H9 (cell line): ENCODE measurements at regions not wholly inside any gene's neighbourhood (a gene's known extent, or its start where the extent isn't known, plus 50 kb on each side); places are given as distances from the start of the nearest gene placed in this dataset.
"Not testable (repeated sequence)": the region's sequence is repeated elsewhere in the genome, so short reads cannot be mapped to it uniquely, and the experiment has no call there.

Experiments
- DNase-seq: peaks from one replicate; pipeline ENCODE4 v3.0.0-alpha.2; 2017
- H2AFZ ChIP-seq: one replicate; pipeline ENCODE4 v1.6.1; 2013; ENCODE audit warnings: mild to moderate bottlenecking, low read length, control low read depth, moderate library complexity
- H2AK5ac ChIP-seq: 2 replicates; pipeline ENCODE4 v1.6.1; 2013; ENCODE audit warnings: low read length, control low read depth, mixed read lengths; ENCODE audit not compliant: insufficient read length
- H2BK120ac ChIP-seq: one replicate; pipeline ENCODE4 v1.6.1; 2013; ENCODE audit warnings: low read depth, mild to moderate bottlenecking, low read length, control low read depth, inconsistent platforms; ENCODE audit not compliant: poor library complexity, severe bottlenecking
- H2BK12ac ChIP-seq: 2 replicates; pipeline ENCODE4 v1.6.1; 2013; ENCODE audit warnings: low read length, control low read depth, mixed read lengths, low read depth; ENCODE audit not compliant: insufficient read length
- H2BK15ac ChIP-seq: 2 replicates; pipeline ENCODE4 v1.6.1; 2013; ENCODE audit warnings: low read depth, low read length, control low read depth
- H2BK20ac ChIP-seq: one replicate; pipeline ENCODE4 v1.6.1; 2013; ENCODE audit warnings: low read depth, mild to moderate bottlenecking, low read length, control low read depth, inconsistent platforms; ENCODE audit not compliant: poor library complexity, severe bottlenecking
- H2BK5ac ChIP-seq: 2 replicates; pipeline ENCODE4 v1.6.1; 2013; ENCODE audit warnings: low read length, control low read depth, mixed read lengths; ENCODE audit not compliant: insufficient read length
- H3K14ac ChIP-seq: 2 replicates; pipeline ENCODE4 v1.6.1; 2013; ENCODE audit warnings: low read length, control low read depth; ENCODE audit not compliant: insufficient read depth
- H3K18ac ChIP-seq: 2 replicates; pipeline ENCODE4 v1.6.1; 2013; ENCODE audit warnings: low read depth, mild to moderate bottlenecking, mixed read lengths, low read length, control low read depth; ENCODE audit not compliant: insufficient read length
- H3K23ac ChIP-seq: 2 replicates; pipeline ENCODE4 v1.6.1; 2013; ENCODE audit warnings: low read length, control low read depth, mixed read lengths, low read depth; ENCODE audit not compliant: insufficient read length
- H3K23me2 ChIP-seq: 2 replicates; pipeline ENCODE4 v1.6.1; 2013; ENCODE audit warnings: low read depth, mild to moderate bottlenecking, mixed read lengths, low read length, control low read depth; ENCODE audit not compliant: insufficient read length, poor library complexity, severe bottlenecking
- H3K27ac ChIP-seq: 2 replicates; pipeline ENCODE4 v1.5.1; 2013; ENCODE audit warnings: low read length, control low read depth, mixed read lengths, low read depth; ENCODE audit not compliant: insufficient read length
- H3K27me3 ChIP-seq: 2 replicates; pipeline ENCODE4 v1.6.1; 2013; ENCODE audit warnings: low read length, control low read depth, inconsistent platforms; ENCODE audit not compliant: insufficient read depth
- H3K4ac ChIP-seq: 2 replicates; pipeline ENCODE4 v1.6.1; 2013; ENCODE audit warnings: low read depth, mild to moderate bottlenecking, control low read depth, inconsistent platforms, low read length, moderate library complexity
- H3K4me1 ChIP-seq: 2 replicates; pipeline ENCODE4 v1.6.1; 2013; ENCODE audit warnings: low read length, control low read depth, inconsistent platforms; ENCODE audit not compliant: insufficient read depth
- H3K4me2 ChIP-seq: 2 replicates; pipeline ENCODE4 v1.6.1; 2013; ENCODE audit warnings: low read length, control low read depth, mixed read lengths; ENCODE audit not compliant: insufficient read length, insufficient read depth
- H3K56ac ChIP-seq: 2 replicates; pipeline ENCODE4 v1.6.1; 2013; ENCODE audit warnings: low read depth, mild to moderate bottlenecking, mixed read lengths, low read length, control low read depth; ENCODE audit not compliant: insufficient read length
- H3K79me1 ChIP-seq: 2 replicates; pipeline ENCODE4 v1.6.1; 2013; ENCODE audit warnings: low read depth, mild to moderate bottlenecking, moderate library complexity, low read length, control low read depth, inconsistent platforms; ENCODE audit not compliant: insufficient read depth, poor library complexity, severe bottlenecking
- H3K79me2 ChIP-seq: 2 replicates; pipeline ENCODE4 v1.6.1; 2013; ENCODE audit warnings: low read length, control low read depth, inconsistent platforms; ENCODE audit not compliant: insufficient read depth
- H3K9ac ChIP-seq: 2 replicates; pipeline ENCODE4 v1.6.1; 2013; ENCODE audit warnings: low read length, control low read depth, mixed read lengths; ENCODE audit not compliant: insufficient read length; ENCODE audit errors: extremely low read depth
- H3K9me3 ChIP-seq: one replicate; pipeline ENCODE4 v1.6.1; 2013; ENCODE audit warnings: low read depth, low read length, inconsistent platforms; ENCODE audit not compliant: control insufficient read depth
- H3T11ph ChIP-seq: one replicate; pipeline ENCODE4 v1.6.1; 2013; ENCODE audit warnings: mild to moderate bottlenecking, low read length, control low read depth, inconsistent platforms
- H4K20me1 ChIP-seq: one replicate; pipeline ENCODE4 v1.6.1; 2013; ENCODE audit not compliant: control insufficient read depth, insufficient read length, insufficient read depth
- H4K5ac ChIP-seq: 2 replicates; pipeline ENCODE4 v1.6.1; 2013; ENCODE audit warnings: low read depth, mild to moderate bottlenecking, mixed read lengths, low read length, control low read depth; ENCODE audit not compliant: insufficient read length
- H4K8ac ChIP-seq: replicated peaks from 2 replicates; pipeline ENCODE4 v1.6.1; 2013; ENCODE audit warnings: low read length, control low read depth, mixed read lengths, low read depth; ENCODE audit not compliant: insufficient read length
- H4K91ac ChIP-seq: 2 replicates; pipeline ENCODE4 v1.6.1; 2013; ENCODE audit warnings: low read depth, mild to moderate bottlenecking, moderate library complexity, mixed read lengths, low read length, control low read depth; ENCODE audit not compliant: insufficient read length
- H3K27ac Mint-ChIP-seq, 3 experiments: 2 replicates in 2 of 3; 3 replicates in 1 of 3; pipeline ENCODE4 v1.8.0; 2020 to 2021; ENCODE audit warnings: mixed read lengths in 3 of 3, mild to moderate bottlenecking in 1 of 3, moderate library complexity in 1 of 3
- H3K27me3 Mint-ChIP-seq: 2 replicates; pipeline ENCODE4 v1.8.0; 2021; ENCODE audit warnings: low read depth, mild to moderate bottlenecking, moderate library complexity, mixed read lengths
- H3K36me3 Mint-ChIP-seq, 3 experiments: 2 replicates in 2 of 3; 3 replicates in 1 of 3; pipeline ENCODE4 v1.8.0; 2020 to 2021; ENCODE audit warnings: low read depth in 3 of 3, mixed read lengths in 3 of 3; ENCODE audit not compliant: insufficient read depth in 1 of 3
- H3K4me1 Mint-ChIP-seq, 2 experiments: 2 replicates each; pipeline ENCODE4 v1.8.0; 2020; ENCODE audit warnings: mixed read lengths in 2 of 2
- H3K4me3 Mint-ChIP-seq, 2 experiments: 2 replicates in 1 of 2; 3 replicates in 1 of 2; pipeline ENCODE4 v1.8.0; 2020 to 2021; ENCODE audit warnings: mild to moderate bottlenecking in 2 of 2, mixed read lengths in 2 of 2, moderate library complexity in 1 of 2
- H3K9me3 Mint-ChIP-seq, 2 experiments: 2 replicates in 1 of 2; 3 replicates in 1 of 2; pipeline ENCODE4 v1.8.0; 2020; ENCODE audit warnings: mild to moderate bottlenecking in 2 of 2, mixed read lengths in 2 of 2, moderate library complexity in 1 of 2
- WGBS: extraction: QIAGEN DNeasy Blood & Tissue Kit; methylation state at CpG from one replicate; pipeline ENCODE4 v1.1.7; 2013; ENCODE audit warnings: missing lambda C conversion rate, low lambda C conversion rate, mixed read lengths; ENCODE audit not compliant: insufficient read length; ENCODE audit errors: extremely low coverage; 5-methylcytosine and 5-hydroxymethylcytosine counted together
- TF ChIP-seq, protein P1 (sequence below): fragments of 200-600 bp; sonication (generic); conservative IDR thresholded peaks from 3 replicates; pipeline ENCODE4 v1.8.0; 2021; ENCODE audit warnings: antibody characterized with exemption, mild to moderate bottlenecking

- Histone ChIP-seq H3K9ac (no peak overlapping the region), H2AFZ (no peak overlapping the region)
- no CpG with 5 or more reads among the region's 10 CpGs for WGBS
Observed at GRCh38 chr10:30550967-30551815, 78.4 kb downstream of the LYZL2 start.

DNA sequence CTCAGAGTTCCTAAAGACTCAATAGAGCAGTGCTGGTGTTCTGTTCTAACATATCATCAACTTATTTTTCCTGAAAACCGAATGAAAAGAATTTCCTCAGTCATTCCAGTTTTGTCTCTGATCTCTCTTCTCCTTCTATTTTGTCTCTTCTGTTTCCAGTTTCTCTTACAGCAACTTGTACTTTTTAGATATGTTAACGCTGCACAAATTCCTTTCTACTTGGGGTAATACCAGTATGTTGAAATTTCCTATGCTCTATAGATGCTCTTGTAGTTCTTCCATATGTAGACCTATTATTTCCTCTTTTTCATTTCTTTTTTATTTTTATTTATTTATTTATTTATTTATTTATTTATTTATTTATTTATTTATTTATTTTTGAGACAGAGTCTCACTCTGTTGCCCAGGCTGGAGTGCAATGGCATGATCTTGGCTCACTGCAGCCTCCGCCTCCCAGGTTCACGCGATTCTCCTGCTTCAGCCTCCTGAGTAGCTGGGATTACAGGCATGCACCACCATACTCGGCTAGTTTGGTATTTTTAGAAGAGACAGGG, 80.3 kb downstream of the LYZL2 start:
- H2AK5ac ChIP-seq, H4K91ac ChIP-seq, H3K36me3 Mint-ChIP-seq, H3K18ac ChIP-seq, H3K4ac ChIP-seq, H3K27me3 Mint-ChIP-seq, H3T11ph ChIP-seq, DNase-seq, H2BK20ac ChIP-seq, H3K4me2 ChIP-seq, H3K27me3 ChIP-seq, H2BK5ac ChIP-seq, H2AFZ ChIP-seq, H4K8ac ChIP-seq, H3K79me2 ChIP-seq, H3K9me3 Mint-ChIP-seq, H4K5ac ChIP-seq, H3K79me1 ChIP-seq, H3K23me2 ChIP-seq, H2BK15ac ChIP-seq, H2BK120ac ChIP-seq, H3K9ac ChIP-seq, H3K23ac ChIP-seq, H2BK12ac ChIP-seq, H3K27ac Mint-ChIP-seq, H3K27ac ChIP-seq, H3K4me1 ChIP-seq, H4K20me1 ChIP-seq, H3K4me3 Mint-ChIP-seq, H3K14ac ChIP-seq, H3K56ac ChIP-seq, H3K9me3 ChIP-seq: not testable (repeated sequence)
- peaks cover 18 to 35% of the 10 kb centered on the region in 2 experiments for H3K4me1 Mint-ChIP-seq
- no CpG with 5 or more reads among the region's 6 CpGs for WGBS

More at GRCh38 chr10:30550967-30551815, 78.4 kb downstream of the LYZL2 start:
- Mint-ChIP-seq H3K4me1 (peaks cover 26 to 44% of the 10 kb centered on the region in 2 experiments), H3K27me3 (no peaks in the 10 kb centered on the region), H3K9me3 (no peaks in the 10 kb centered on the region; a peak in 1 of 5 replicates), H3K27ac (0 out of 7 replicates have a peak overlapping the region, but pooled peaks of 1 of the 3 experiments have one; percentile 13), H3K36me3 (no peaks in the 10 kb centered on the region), H3K4me3 (no peak overlapping the region)
- H3K56ac ChIP-seq: no peak overlapping the region
- H3K4me1 ChIP-seq: peaks cover 3% of the 10 kb centered on the region; the same call in 1 of the 2 replicates
- no peak overlapping the region for H2BK20ac ChIP-seq
- H3K4ac ChIP-seq: no peak overlapping the region
- no peak overlapping the region for H3K18ac ChIP-seq
- H3K27ac ChIP-seq: no peak overlapping the region
- H4K91ac ChIP-seq: no peak overlapping the region
- H2BK15ac ChIP-seq: no peak overlapping the region
- no peak overlapping the region for H3T11ph ChIP-seq
- H3K23me2 ChIP-seq: no peaks in the 10 kb centered on the region
- H4K20me1 ChIP-seq: no peaks in the 10 kb centered on the region
- H2BK5ac ChIP-seq: no peak overlapping the region
- no peak overlapping the region for H2BK120ac ChIP-seq
- H4K5ac ChIP-seq: no peak overlapping the region
- no peak overlapping the region for H3K14ac ChIP-seq
- H3K23ac ChIP-seq: no peak overlapping the region
- H3K9me3 ChIP-seq: no peaks in the 10 kb centered on the region
- H2AK5ac ChIP-seq: no peak overlapping the region
- no peaks in the 10 kb centered on the region for H3K79me2 ChIP-seq
- no peaks in the 10 kb centered on the region for H3K27me3 ChIP-seq
- H2BK12ac ChIP-seq: no peak overlapping the region
- H3K4me2 ChIP-seq: no peak overlapping the region
- TF ChIP-seq, protein P1, sequence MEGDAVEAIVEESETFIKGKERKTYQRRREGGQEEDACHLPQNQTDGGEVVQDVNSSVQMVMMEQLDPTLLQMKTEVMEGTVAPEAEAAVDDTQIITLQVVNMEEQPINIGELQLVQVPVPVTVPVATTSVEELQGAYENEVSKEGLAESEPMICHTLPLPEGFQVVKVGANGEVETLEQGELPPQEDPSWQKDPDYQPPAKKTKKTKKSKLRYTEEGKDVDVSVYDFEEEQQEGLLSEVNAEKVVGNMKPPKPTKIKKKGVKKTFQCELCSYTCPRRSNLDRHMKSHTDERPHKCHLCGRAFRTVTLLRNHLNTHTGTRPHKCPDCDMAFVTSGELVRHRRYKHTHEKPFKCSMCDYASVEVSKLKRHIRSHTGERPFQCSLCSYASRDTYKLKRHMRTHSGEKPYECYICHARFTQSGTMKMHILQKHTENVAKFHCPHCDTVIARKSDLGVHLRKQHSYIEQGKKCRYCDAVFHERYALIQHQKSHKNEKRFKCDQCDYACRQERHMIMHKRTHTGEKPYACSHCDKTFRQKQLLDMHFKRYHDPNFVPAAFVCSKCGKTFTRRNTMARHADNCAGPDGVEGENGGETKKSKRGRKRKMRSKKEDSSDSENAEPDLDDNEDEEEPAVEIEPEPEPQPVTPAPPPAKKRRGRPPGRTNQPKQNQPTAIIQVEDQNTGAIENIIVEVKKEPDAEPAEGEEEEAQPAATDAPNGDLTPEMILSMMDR: no peak
- DNase-seq: no peak
- H4K8ac ChIP-seq: no peak overlapping the region
- no peaks in the 10 kb centered on the region for H3K79me1 ChIP-seq
